HepG2 (cell line): ENCODE measurements at regions not wholly inside any gene's neighbourhood (a gene's known extent, or its start where the extent isn't known, plus 50 kb on each side); places are given as distances from the start of the nearest gene placed in this dataset.

Experiments
- ATAC-seq: fragments of 200-7000 bp; cut with Tn5 transposase; 3 replicates; pipeline ENCODE4 v1.9.1; 2020; ENCODE audit warnings: mild to moderate bottlenecking, moderate library complexity
- BruUV-seq: library from RNA; stranded (reverse); fragments of 400-500 nt; replicated peaks from 2 replicates; lab custom pipeline; 2021; lab: Mats Ljungman, UMichigan
- CTCF ChIA-PET: fragments of 300-600 bp; formaldehyde crosslinking; extraction: SDS; loops from one replicate; lab custom pipeline; 2021; ENCODE audit warnings: low total read pairs, inconsistent platforms, low intra/inter-chr PET ratio; lab: Yijun Ruan, JAX
- POLR2A ChIA-PET: fragments of 350-600 bp; sonication (Branson Sonifier 250); formaldehyde crosslinking; loops from one replicate; lab custom pipeline; 2020; ENCODE audit warnings: antibody characterized with exemption, inconsistent platforms; lab: Yijun Ruan, JAX
- DNase-seq: peaks from one replicate; pipeline ENCODE4 v3.0.0-alpha.2; 2015; ENCODE audit warnings: low spot score
- FAIRE-seq: peaks from 3 replicates; lab custom pipeline; 2011; peaks lifted over from hg19 to GRCh38; lab: Jason Lieb, UNC
- H2AFZ ChIP-seq: one replicate; pipeline ENCODE4 v1.6.1; 2011; ENCODE audit warnings: low read length, inconsistent platforms
- H3K27ac ChIP-seq: fragments of 300-600 bp; 3 replicates; pipeline ENCODE4 v1.8.0; 2011; ENCODE audit warnings: mixed run types, mild to moderate bottlenecking, mixed read lengths, low read length, inconsistent platforms; ENCODE audit not compliant: insufficient read depth; ENCODE audit errors: extremely low read length
- H3K27me3 ChIP-seq, 2 experiments: fragments of 200-600 bp in 1 of 2; 2 replicates in 1 of 2; 3 replicates in 1 of 2; pipeline versions ENCODE4 v1.6.0 to v1.8.0; 2011; ENCODE audit warnings: low read length in 2 of 2, mild to moderate bottlenecking in 2 of 2, moderate library complexity in 2 of 2, inconsistent platforms in 1 of 2; ENCODE audit not compliant: insufficient read depth in 2 of 2, control insufficient read depth in 1 of 2
- H3K36me3 ChIP-seq, 2 experiments: fragments of 200-600 bp in 1 of 2; replicated peaks in 1 of 2; 2 replicates in 1 of 2; 3 replicates in 1 of 2; pipeline versions ENCODE4 v1.5.1 to v1.8.0; 2011; ENCODE audit warnings: low read length in 2 of 2, inconsistent platforms in 1 of 2; ENCODE audit not compliant: insufficient read depth in 2 of 2, control insufficient read depth in 1 of 2
- H3K4me1 ChIP-seq: 2 replicates; pipeline ENCODE4 v1.5.1; 2012; ENCODE audit warnings: low read length, inconsistent platforms; ENCODE audit not compliant: insufficient read depth
- H3K4me2 ChIP-seq: 2 replicates; pipeline ENCODE4 v1.6.0; 2011; ENCODE audit warnings: low read depth, low read length, inconsistent platforms
- H3K4me3 ChIP-seq, 3 experiments: fragments of 200-600 bp in 1 of 3; sonication (generic), shearing (Covaris generic) in 1 of 3; replicated peaks in 1 of 3; 2 replicates each; pipeline ENCODE4 v1.5.1; 2011 to 2016; ENCODE audit warnings: low read length in 3 of 3, inconsistent platforms in 2 of 3, low read depth in 2 of 3, mild to moderate bottlenecking in 2 of 3, control low read depth in 1 of 3, mixed read lengths in 1 of 3; ENCODE audit not compliant: insufficient read depth in 1 of 3
- H3K79me2 ChIP-seq: one replicate; pipeline ENCODE4 v1.6.1; 2011; ENCODE audit warnings: low read length, inconsistent platforms; ENCODE audit not compliant: insufficient read depth
- H3K9ac ChIP-seq: 2 replicates; pipeline ENCODE4 v1.6.0; 2011; ENCODE audit warnings: mild to moderate bottlenecking, low read depth, low read length, inconsistent platforms; ENCODE audit not compliant: insufficient read depth
- H3K9me3 ChIP-seq: 2 replicates; pipeline ENCODE4 v1.5.1; 2012; ENCODE audit warnings: mild to moderate bottlenecking, low read length
- H4K20me1 ChIP-seq: 2 replicates; pipeline ENCODE4 v1.6.0; 2011; ENCODE audit warnings: inconsistent platforms, mild to moderate bottlenecking, low read length, moderate library complexity; ENCODE audit not compliant: insufficient read depth
- HOXD1 ChIP-seq: sonication (generic); formaldehyde crosslinking; IDR thresholded peaks from 2 replicates; pipeline ENCODE4 v1.5.0; 2020; ENCODE audit warnings: missing genetic modification reagents
- MBNL3 ChIP-seq: fragments of 250-450 bp; sonication (Bioruptor Pico); conservative IDR thresholded peaks from 2 replicates; pipeline ENCODE4 v1.8.0; 2022; ENCODE audit warnings: mild to moderate bottlenecking, inconsistent platforms
- NCOA1 ChIP-seq: sonication (generic); formaldehyde crosslinking; IDR thresholded peaks from 2 replicates; pipeline ENCODE4 v1.9.0; 2021; ENCODE audit warnings: missing genetic modification reagents
- POGZ ChIP-seq: sonication (generic); formaldehyde crosslinking; IDR thresholded peaks from 2 replicates; pipeline ENCODE4 v1.4.0; 2020; ENCODE audit warnings: mild to moderate bottlenecking, missing genetic modification reagents
- PRPF4 ChIP-seq: fragments of 200-400 bp; formaldehyde crosslinking; IDR thresholded peaks from 2 replicates; pipeline ENCODE4 v1.6.1; 2016; ENCODE audit warnings: low read length, low read depth; ENCODE audit not compliant: poor library complexity, severe bottlenecking
- ZFP41 ChIP-seq: sonication (generic); formaldehyde crosslinking; IDR thresholded peaks from 2 replicates; pipeline ENCODE4 v1.4.0; 2020; ENCODE audit warnings: mild to moderate bottlenecking, missing genetic modification reagents, borderline replicate concordance
- ZNF232 ChIP-seq: sonication (generic); formaldehyde crosslinking; IDR thresholded peaks from 2 replicates; pipeline ENCODE4 v1.4.0; 2020; ENCODE audit warnings: missing genetic modification reagents, borderline replicate concordance
- ZNF768 ChIP-seq: sonication (generic); formaldehyde crosslinking; IDR thresholded peaks from 2 replicates; pipeline ENCODE4 v1.4.0; 2020; ENCODE audit warnings: missing genetic modification reagents
- ZNF781 ChIP-seq: sonication (generic); formaldehyde crosslinking; IDR thresholded peaks from 2 replicates; pipeline ENCODE4 v1.5.1; 2020; ENCODE audit warnings: borderline replicate concordance, mild to moderate bottlenecking, missing genetic modification reagents; ENCODE audit errors: not compliant biosample characterization
- WGBS: methylation state at CpG from one replicate; pipeline ENCODE4 v1.1.6; 2017; ENCODE audit warnings: low lambda C conversion rate; 5-methylcytosine and 5-hydroxymethylcytosine counted together
- in situ Hi-C: cut with HindIII; loops from 2 replicates; pipeline ENCODE4 v1.10.0; 2017; ENCODE audit warnings: low pct_unique_long_range_greater_than_20kb; ENCODE audit not compliant: extremely low pct_ligation_motif_present
- intact Hi-C: fragments of 100-400 bp; cut with micrococcal nuclease; formaldehyde crosslinking; loops from one replicate; pipeline ENCODE4 v1.10.0; 2022; ENCODE audit not compliant: unreplicated experiment
- TF ChIP-seq, protein P1 (sequence below): sonication (generic); formaldehyde crosslinking; IDR thresholded peaks from 2 replicates; pipeline ENCODE4 v1.4.0; 2020; ENCODE audit warnings: low read depth, mild to moderate bottlenecking, missing genetic modification reagents
- TF ChIP-seq, protein P2 (sequence below): sonication (generic); formaldehyde crosslinking; IDR thresholded peaks from 2 replicates; pipeline ENCODE4 v1.4.0; 2020; ENCODE audit warnings: missing genetic modification reagents
- TF ChIP-seq, protein P3 (sequence below): fragments of 450-650 bp; IDR thresholded peaks from 2 replicates; pipeline ENCODE4 v1.6.1; 2017; ENCODE audit warnings: mild to moderate bottlenecking
- TF ChIP-seq, protein P4 (sequence below): sonication (generic); formaldehyde crosslinking; IDR thresholded peaks from 2 replicates; pipeline ENCODE4 v1.8.1; 2023; ENCODE audit warnings: missing genetic modification reagents, inconsistent platforms, borderline replicate concordance
- TF ChIP-seq, protein P5 (sequence below): sonication (generic); formaldehyde crosslinking; IDR thresholded peaks from 2 replicates; pipeline ENCODE4 v1.5.1; 2020; ENCODE audit warnings: mild to moderate bottlenecking, missing genetic modification reagents, borderline replicate concordance

DNA sequence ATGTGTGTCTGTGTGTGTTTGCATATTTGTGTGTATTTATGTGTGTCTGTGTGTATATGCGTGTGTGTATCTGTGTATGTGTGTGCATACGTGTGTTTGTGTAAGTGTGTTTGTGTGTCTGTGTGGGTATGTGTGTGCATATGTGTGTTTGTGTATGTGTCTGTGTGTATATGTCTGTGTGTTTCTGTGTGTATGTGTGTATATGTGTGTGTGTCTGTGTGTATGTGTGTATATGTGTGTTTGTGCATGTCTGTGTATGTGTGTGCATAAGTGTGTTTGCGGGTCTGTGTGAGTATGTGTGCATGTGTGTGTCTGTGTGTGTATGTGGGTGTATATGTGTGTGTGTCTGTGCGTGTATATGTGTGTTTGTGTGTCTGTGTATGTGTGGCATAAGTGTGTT lies 1030.5 kb upstream of the TMEM132C start:
- BruUV-seq, result no TSS peak
- no peak for DNase-seq
- FAIRE-seq, result no peak
- H3K4me3 ChIP-seq, result no peak overlapping the region
- H3K27ac ChIP-seq, result no peak overlapping the region
- no peaks in the 10 kb centered on the region for H4K20me1 ChIP-seq
- intact Hi-C loops (loop anchor here (10.0 kb wide), 1 partner anchor 62 kb away; no protein-coding TSS in a partner anchor), in situ Hi-C loops (no loop called here)
- CTCF ChIA-PET, result no interaction called here
- no peak overlapping the region for H2AFZ ChIP-seq
- no peak overlapping the region for H3K9ac ChIP-seq
- POLR2A ChIA-PET, result no interaction called here
- no peaks in the 10 kb centered on the region for H3K27me3 ChIP-seq
- no peak overlapping the region for H3K4me2 ChIP-seq
- WGBS, result 36% methylated on average over 4 of the region's 4 CpGs
- no peaks in the 10 kb centered on the region for H3K36me3 ChIP-seq
- ATAC-seq, result no peak
- H3K4me1 ChIP-seq, result no peaks in the 10 kb centered on the region
- H3K79me2 ChIP-seq, result no peaks in the 10 kb centered on the region
- H3K9me3 ChIP-seq, result peaks cover 55% of the 10 kb centered on the region
- TF ChIP-seq, protein P1, sequence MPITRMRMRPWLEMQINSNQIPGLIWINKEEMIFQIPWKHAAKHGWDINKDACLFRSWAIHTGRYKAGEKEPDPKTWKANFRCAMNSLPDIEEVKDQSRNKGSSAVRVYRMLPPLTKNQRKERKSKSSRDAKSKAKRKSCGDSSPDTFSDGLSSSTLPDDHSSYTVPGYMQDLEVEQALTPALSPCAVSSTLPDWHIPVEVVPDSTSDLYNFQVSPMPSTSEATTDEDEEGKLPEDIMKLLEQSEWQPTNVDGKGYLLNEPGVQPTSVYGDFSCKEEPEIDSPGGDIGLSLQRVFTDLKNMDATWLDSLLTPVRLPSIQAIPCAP (CRISPR knock-in tag), result no peak
- TF ChIP-seq ZFP41 (CRISPR knock-in tag) (no peak), ZNF781 (no peak), MBNL3 (no peak), POGZ (CRISPR knock-in tag) (no peak), HOXD1 (CRISPR knock-in tag) (no peak), NCOA1 (CRISPR knock-in tag) (no peak), ZNF768 (CRISPR knock-in tag) (no peak), PRPF4 (no peak), ZNF232 (CRISPR knock-in tag) (no peak)
- TF ChIP-seq, protein P2, sequence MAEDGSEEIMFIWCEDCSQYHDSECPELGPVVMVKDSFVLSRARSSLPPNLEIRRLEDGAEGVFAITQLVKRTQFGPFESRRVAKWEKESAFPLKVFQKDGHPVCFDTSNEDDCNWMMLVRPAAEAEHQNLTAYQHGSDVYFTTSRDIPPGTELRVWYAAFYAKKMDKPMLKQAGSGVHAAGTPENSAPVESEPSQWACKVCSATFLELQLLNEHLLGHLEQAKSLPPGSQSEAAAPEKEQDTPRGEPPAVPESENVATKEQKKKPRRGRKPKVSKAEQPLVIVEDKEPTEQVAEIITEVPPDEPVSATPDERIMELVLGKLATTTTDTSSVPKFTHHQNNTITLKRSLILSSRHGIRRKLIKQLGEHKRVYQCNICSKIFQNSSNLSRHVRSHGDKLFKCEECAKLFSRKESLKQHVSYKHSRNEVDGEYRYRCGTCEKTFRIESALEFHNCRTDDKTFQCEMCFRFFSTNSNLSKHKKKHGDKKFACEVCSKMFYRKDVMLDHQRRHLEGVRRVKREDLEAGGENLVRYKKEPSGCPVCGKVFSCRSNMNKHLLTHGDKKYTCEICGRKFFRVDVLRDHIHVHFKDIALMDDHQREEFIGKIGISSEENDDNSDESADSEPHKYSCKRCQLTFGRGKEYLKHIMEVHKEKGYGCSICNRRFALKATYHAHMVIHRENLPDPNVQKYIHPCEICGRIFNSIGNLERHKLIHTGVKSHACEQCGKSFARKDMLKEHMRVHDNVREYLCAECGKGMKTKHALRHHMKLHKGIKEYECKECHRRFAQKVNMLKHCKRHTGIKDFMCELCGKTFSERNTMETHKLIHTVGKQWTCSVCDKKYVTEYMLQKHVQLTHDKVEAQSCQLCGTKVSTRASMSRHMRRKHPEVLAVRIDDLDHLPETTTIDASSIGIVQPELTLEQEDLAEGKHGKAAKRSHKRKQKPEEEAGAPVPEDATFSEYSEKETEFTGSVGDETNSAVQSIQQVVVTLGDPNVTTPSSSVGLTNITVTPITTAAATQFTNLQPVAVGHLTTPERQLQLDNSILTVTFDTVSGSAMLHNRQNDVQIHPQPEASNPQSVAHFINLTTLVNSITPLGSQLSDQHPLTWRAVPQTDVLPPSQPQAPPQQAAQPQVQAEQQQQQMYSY (CRISPR knock-in tag), result no peak
- TF ChIP-seq, protein P3, sequence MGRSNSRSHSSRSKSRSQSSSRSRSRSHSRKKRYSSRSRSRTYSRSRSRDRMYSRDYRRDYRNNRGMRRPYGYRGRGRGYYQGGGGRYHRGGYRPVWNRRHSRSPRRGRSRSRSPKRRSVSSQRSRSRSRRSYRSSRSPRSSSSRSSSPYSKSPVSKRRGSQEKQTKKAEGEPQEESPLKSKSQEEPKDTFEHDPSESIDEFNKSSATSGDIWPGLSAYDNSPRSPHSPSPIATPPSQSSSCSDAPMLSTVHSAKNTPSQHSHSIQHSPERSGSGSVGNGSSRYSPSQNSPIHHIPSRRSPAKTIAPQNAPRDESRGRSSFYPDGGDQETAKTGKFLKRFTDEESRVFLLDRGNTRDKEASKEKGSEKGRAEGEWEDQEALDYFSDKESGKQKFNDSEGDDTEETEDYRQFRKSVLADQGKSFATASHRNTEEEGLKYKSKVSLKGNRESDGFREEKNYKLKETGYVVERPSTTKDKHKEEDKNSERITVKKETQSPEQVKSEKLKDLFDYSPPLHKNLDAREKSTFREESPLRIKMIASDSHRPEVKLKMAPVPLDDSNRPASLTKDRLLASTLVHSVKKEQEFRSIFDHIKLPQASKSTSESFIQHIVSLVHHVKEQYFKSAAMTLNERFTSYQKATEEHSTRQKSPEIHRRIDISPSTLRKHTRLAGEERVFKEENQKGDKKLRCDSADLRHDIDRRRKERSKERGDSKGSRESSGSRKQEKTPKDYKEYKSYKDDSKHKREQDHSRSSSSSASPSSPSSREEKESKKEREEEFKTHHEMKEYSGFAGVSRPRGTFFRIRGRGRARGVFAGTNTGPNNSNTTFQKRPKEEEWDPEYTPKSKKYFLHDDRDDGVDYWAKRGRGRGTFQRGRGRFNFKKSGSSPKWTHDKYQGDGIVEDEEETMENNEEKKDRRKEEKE, result no peak
- TF ChIP-seq, protein P4, sequence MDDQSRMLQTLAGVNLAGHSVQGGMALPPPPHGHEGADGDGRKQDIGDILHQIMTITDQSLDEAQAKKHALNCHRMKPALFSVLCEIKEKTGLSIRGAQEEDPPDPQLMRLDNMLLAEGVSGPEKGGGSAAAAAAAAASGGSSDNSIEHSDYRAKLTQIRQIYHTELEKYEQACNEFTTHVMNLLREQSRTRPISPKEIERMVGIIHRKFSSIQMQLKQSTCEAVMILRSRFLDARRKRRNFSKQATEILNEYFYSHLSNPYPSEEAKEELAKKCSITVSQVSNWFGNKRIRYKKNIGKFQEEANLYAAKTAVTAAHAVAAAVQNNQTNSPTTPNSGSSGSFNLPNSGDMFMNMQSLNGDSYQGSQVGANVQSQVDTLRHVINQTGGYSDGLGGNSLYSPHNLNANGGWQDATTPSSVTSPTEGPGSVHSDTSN (CRISPR knock-in tag), result no peak
- TF ChIP-seq, protein P5, sequence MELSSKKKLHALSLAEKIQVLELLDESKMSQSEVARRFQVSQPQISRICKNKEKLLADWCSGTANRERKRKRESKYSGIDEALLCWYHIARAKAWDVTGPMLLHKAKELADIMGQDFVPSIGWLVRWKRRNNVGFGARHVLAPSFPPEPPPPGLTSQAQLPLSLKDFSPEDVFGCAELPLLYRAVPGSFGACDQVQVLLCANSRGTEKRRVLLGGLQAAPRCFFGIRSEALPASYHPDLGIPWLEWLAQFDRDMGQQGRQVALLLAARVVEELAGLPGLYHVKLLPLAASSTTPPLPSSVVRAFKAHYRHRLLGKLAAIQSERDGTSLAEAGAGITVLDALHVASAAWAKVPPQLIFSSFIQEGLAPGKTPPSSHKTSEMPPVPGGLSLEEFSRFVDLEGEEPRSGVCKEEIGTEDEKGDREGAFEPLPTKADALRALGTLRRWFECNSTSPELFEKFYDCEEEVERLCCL (CRISPR knock-in tag), result no peak
